HG03575 (cell line): ENCODE measurements at regions not wholly inside any gene's neighbourhood (a gene's known extent, or its start where the extent isn't known, plus 50 kb on each side); places are given as distances from the start of the nearest gene placed in this dataset.

Experiments
- ATAC-seq: cut with Tn5 transposase; IDR thresholded peaks from one replicate; pipeline ENCODE4 v1.9.1; 2021; ENCODE audit not compliant: unreplicated experiment, insufficient number of reproducible peaks, low FRiP score; ENCODE audit errors: extremely low read depth

DNA sequence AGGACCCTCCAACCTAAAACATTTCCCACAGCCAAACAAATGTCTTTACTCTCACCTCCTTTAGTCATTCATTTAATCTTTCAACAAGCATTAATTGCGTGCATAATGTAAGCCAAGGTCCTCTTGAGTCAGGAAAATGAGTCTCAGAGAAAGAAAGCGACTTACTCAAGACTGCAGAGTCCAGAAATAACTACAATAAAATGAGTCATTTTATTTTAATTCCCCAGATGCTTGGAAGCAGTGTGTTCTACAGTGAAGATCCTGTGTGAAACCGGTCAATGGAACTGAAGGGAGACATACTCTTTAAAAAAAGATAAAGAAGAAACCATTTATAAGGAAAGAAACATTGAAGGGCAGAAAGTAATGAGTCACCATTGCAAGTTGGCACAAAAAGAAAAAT, 513.7 kb downstream of the CDK5RAP2 start:
- ATAC-seq: no peak

DNA sequence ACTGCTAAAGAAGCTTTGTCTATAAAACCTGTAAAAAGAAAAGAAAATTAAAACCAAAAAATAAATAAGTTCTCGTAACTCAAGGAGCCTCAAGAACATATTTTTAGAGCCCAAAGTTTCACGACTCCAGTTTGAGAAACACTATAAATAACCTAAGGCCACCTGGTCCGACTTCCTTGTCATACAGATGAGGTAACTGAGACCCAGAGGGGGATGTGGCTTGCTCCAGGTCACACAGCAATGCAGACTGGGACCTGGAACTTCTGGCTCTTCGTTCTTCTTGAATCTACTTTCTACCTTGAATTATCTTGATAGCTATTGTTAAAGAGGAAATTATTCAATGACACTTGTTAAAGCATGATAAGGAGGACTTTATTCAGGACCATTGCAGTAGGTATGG, 514.8 kb downstream of the CDK5RAP2 start:
- no peak for ATAC-seq

GRCh38 chr9:120045011-120045410, 535.0 kb downstream of the CDK5RAP2 start:
- ATAC-seq: no peak

GRCh38 chr9:120043448-120043847, 536.5 kb downstream of the CDK5RAP2 start:
- ATAC-seq: no peak

DNA sequence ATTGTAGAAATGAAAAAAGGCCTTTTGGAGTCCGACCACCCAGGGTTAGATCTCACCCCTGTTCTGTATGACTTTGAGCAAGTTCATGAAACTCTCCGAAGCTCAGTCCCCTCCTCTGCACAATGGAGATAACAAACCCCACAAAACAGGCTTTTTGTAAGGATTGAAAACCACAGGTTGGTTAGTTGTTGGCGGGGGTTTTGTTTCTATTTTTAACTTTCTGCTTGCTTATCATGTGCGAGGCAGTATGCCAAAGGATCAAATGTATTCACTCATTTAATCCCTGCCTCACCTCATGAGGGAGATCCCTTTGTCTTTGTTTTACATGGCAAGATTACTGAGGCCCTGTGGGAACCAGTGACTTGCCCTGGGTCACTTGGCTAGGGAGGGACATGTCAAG, 539.1 kb downstream of the CDK5RAP2 start:
- no peak for ATAC-seq

GRCh38 chr9:120038342-120038741, 541.6 kb downstream of the CDK5RAP2 start:
- ATAC-seq: no peak

DNA sequence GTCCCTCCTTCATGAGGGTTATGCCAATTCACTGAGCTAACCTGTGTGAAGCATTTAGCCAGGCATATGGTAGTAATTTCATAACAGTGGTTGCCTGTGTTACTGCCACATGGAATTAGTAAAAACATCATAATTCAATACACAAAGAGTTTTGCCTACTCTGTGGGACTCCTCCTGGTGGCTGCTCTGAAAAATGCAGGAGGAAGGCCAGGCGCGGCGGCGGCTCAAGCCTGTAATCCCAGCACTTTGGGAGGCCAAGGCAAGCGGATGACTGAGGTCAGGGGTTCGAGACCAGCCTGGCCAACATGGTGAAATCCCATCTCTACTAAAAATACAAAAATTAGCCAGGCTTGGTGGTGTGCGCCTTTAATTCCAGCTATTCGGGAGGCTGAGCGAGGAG, 547.3 kb downstream of the CDK5RAP2 start:
- ATAC-seq: no peak

DNA sequence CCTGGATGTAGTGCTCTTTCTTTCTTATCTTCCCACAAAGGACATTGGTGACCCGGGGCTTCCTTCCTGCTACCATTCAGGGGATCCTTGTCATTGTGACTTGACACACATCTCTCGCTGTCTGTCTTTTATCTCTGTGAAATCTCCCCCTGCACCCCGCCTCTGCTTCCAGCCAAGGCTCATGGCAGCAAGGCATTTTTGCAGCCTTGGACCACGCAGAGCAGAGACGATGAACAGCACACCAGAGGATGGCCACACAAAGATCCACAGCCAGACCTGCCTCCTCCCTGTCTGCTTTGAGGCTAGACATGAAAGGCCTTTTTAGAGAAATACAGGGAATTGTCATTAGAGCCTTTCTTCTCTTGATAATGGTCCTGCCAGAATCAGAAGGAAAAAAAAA, 549.1 kb downstream of the CDK5RAP2 start:
- no peak for ATAC-seq

- no peak for ATAC-seq
These were observed 561.4 kb downstream of the CDK5RAP2 start for GRCh38 chr9:120018550-120018949.

DNA sequence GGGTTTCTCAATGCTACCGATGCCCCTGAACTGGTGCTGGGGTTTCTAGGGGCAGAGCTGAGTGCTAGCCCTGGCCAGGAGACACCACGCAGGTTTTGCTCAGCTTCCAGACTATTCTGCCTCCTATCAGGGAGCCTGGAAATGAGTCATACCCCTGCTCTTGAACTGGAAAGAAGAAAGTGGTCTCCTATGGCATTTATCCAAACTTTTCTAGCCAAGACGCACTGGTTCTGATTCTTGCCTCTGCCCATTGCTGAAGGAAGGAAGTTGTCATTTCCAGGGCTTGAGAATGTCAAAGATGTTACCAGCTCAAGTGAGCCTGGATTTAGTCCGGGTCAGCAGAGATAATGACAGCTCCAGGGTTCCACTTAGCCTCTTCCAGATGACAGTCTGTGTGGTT, 561.9 kb downstream of the CDK5RAP2 start:
- ATAC-seq: no peak

GRCh38 chr9:120016231-120016630, 563.7 kb downstream of the CDK5RAP2 start:
- no peak for ATAC-seq

GRCh38 chr9:120014796-120015195, 565.2 kb downstream of the CDK5RAP2 start:
- ATAC-seq: no peak

DNA sequence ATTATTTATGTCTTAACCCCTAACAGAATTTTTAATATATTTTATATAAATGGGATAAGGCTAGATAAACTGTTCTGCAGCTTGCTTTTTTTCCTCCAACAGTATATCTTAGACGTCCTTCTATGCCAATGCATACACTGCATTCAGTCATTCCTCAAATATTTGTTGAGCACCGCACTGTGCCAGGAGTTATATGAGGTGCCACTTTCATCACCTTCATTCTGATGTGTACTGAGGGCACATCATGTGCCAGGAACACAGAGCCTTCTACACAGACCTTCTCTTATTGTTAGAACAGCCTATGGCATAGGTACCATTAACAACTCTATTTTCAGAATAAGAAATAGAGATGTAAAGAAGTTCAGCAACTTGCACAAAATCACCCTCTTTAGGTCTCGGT, 570.1 kb downstream of the CDK5RAP2 start:
- no peak for ATAC-seq

- ATAC-seq: no peak
These were observed 578.4 kb downstream of the CDK5RAP2 start for GRCh38 chr9:120001536-120001935.

GRCh38 chr9:119998614-119999013, 581.4 kb downstream of the CDK5RAP2 start:
- no peak for ATAC-seq

GRCh38 chr9:119991797-119992196, 588.2 kb downstream of the CDK5RAP2 start:
- ATAC-seq: no peak

DNA sequence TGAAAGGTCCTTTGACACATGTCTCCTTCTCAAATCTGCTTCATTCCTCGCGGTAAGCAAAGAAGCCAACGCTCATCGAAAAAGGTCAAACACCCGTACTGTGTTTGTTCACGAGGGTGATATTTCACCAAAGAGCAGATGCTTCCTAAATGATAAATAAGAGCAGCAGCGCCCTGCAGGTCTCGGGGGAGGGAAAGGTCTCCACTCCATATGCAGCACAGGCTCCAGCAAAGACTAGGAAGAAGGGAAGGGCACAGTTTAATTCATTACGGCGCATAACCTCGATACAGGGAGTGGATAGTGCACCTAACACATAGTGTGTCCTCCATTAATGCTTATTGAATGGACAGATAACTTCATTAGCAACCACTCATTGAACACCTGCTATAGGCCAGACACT, 593.3 kb downstream of the CDK5RAP2 start:
- no peak for ATAC-seq

DNA sequence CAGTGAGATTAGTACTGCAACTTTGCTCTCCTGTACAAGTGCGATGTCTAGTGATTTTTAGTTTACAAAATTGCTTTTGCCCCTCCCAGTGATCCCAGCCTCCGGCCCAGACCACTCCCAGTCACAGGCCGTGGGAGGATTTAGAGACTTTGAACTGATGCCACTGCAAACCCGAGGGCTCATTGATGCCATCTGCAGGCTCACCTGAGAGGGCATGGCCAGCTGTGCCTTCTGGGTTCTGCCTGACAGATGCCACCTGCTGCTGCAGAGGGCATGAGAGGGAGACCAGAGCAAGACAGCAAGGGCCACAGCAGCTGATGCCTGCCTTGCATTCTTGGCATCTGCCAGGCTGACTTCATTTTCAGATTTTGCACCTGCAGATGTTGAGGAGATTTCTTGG, 593.8 kb downstream of the CDK5RAP2 start:
- ATAC-seq: no peak

- ATAC-seq: no peak
These were observed 604.8 kb upstream of the BRINP1 start for GRCh38 chr9:119974026-119974425.

DNA sequence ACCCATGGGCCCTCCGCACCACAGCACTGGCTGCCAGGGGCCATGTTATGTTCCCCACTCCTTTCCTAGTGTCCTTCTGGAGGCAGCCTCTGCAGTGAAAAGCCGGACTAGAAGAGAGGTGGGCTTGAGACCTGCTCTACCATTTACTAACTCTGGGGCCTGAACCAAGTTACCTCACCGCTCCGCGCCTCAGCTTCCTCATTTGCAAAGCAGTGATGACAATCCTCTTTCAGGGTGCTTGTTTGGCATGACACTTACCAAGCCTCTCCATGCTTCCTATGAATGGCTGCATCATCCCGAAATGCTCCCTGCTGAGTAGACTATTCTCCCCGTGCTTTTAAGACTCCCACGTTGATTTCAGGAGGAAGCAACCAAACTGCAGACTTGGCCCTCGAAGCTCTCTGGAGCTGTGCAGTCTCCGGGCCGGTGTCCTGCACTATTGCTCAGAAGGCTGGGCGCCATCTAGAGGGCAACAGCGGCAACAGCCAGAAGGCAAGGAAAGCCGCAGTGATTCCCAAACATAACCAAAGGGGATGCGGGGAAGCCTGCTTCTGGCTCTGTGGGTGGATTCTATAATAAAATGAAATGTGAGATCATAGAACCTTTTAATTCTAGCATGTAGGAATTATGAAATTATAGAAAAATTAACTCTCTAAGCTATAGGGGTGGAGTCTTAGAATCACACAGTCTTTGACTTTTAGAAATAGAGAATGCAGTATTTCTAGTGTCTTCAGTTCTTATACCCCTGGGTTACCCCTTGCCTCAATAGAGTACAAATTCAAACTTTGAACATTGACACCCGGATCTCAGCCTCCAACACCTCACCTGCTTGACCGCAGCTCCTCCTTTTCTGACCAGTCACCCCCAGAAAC, 599.8 kb upstream of the BRINP1 start:
- no peak for ATAC-seq
